H1 (cell line): ENCODE measurements at regions not wholly inside any gene's neighbourhood (a gene's known extent, or its start where the extent isn't known, plus 50 kb on each side); places are given as distances from the start of the nearest gene placed in this dataset.

Experiments
- CTCF ChIA-PET: fragments of 300-600 bp; sonication (Branson Sonifier 250); formaldehyde crosslinking; loops from one replicate; lab custom pipeline; 2021; ENCODE audit not compliant: partially characterized antibody; lab: Charles Lee
- POLR2A ChIA-PET: fragments of 300-600 bp; sonication (Branson Sonifier 250); formaldehyde crosslinking; loops from one replicate; lab custom pipeline; 2021; ENCODE audit warnings: inconsistent platforms; ENCODE audit not compliant: partially characterized antibody; lab: Charles Lee
- DNase-seq, 2 experiments: peaks; one replicate each; pipeline versions ENCODE4 v3.0.0 to v3.0.0-alpha.2; 2010 to 2022; ENCODE audit warnings: low spot score in 2 of 2, low read depth in 1 of 2, mixed read lengths in 1 of 2
- FAIRE-seq: peaks from 2 replicates; lab custom pipeline; 2011; peaks lifted over from hg19 to GRCh38; lab: Jason Lieb, UNC
- H2AFZ ChIP-seq: 2 replicates; pipeline ENCODE4 v1.8.1; 2012; ENCODE audit warnings: low read length, inconsistent platforms
- H2AK5ac ChIP-seq: 2 replicates; pipeline ENCODE4 v1.6.1; 2013; ENCODE audit warnings: low read depth, low read length
- H2BK120ac ChIP-seq: replicated peaks from 2 replicates; pipeline ENCODE3; 2013; ENCODE audit warnings: low read depth, low read length, inconsistent platforms
- H2BK12ac ChIP-seq: 2 replicates; pipeline ENCODE4 v1.6.1; 2013; ENCODE audit warnings: low read depth, low read length
- H2BK15ac ChIP-seq: 2 replicates; pipeline ENCODE4 v1.6.1; 2013; ENCODE audit warnings: low read length
- H2BK20ac ChIP-seq: 2 replicates; pipeline ENCODE4 v1.6.1; 2013; ENCODE audit warnings: low read length
- H2BK5ac ChIP-seq: 2 replicates; pipeline ENCODE4 v1.6.1; 2013; ENCODE audit warnings: low read depth, low read length
- H3K14ac ChIP-seq: 2 replicates; pipeline ENCODE4 v1.6.1; 2013; ENCODE audit warnings: inconsistent platforms; ENCODE audit not compliant: insufficient read length
- H3K18ac ChIP-seq: 2 replicates; pipeline ENCODE4 v1.6.1; 2013; ENCODE audit warnings: low read length; ENCODE audit errors: extremely low read depth
- H3K23ac ChIP-seq: 2 replicates; pipeline ENCODE4 v1.6.1; 2013; ENCODE audit warnings: inconsistent platforms; ENCODE audit not compliant: insufficient read length
- H3K23me2 ChIP-seq: 2 replicates; pipeline ENCODE4 v1.6.1; 2013; ENCODE audit warnings: low read depth, low read length
- H3K27ac ChIP-seq: 2 replicates; pipeline ENCODE4 v1.6.1; 2011; ENCODE audit warnings: low read depth, low read length, inconsistent platforms
- H3K27me3 ChIP-seq, 4 experiments: replicated peaks in 1 of 4; 1 replicate in 1 of 4; 2 replicates in 3 of 4; pipeline versions ENCODE4 v1.6.1 to v1.8.1; 2011 to 2013; ENCODE audit warnings: low read length in 3 of 4, mild to moderate bottlenecking in 3 of 4, inconsistent platforms in 2 of 4, mixed read lengths in 2 of 4, moderate library complexity in 1 of 4; ENCODE audit not compliant: control insufficient read depth in 3 of 4, insufficient read depth in 3 of 4; ENCODE audit errors: extremely low read depth in 1 of 4
- H3K36me3 ChIP-seq, 4 experiments: 2 replicates each; pipeline versions ENCODE4 v1.6.1 to v1.8.1; 2011 to 2013; ENCODE audit warnings: mild to moderate bottlenecking in 4 of 4, low read length in 3 of 4, moderate library complexity in 2 of 4, control low read depth in 1 of 4, inconsistent platforms in 1 of 4; ENCODE audit not compliant: insufficient read depth in 4 of 4, control insufficient read depth in 2 of 4
- H3K4ac ChIP-seq: replicated peaks from 2 replicates; pipeline ENCODE3; 2013; ENCODE audit warnings: low read length, low read depth, mixed read lengths, inconsistent platforms; ENCODE audit not compliant: insufficient read length
- H3K4me1 ChIP-seq, 4 experiments: replicated peaks in 1 of 4; 1 replicate in 1 of 4; 2 replicates in 3 of 4; pipeline versions ENCODE4 v1.6.1 to v1.8.1; 2011 to 2013; ENCODE audit warnings: low read length in 3 of 4, inconsistent platforms in 2 of 4, mixed read lengths in 1 of 4; ENCODE audit not compliant: insufficient read depth in 4 of 4, control insufficient read depth in 3 of 4
- H3K4me2 ChIP-seq, 2 experiments: 2 replicates each; pipeline versions ENCODE4 v1.6.1 to v1.8.1; 2011 to 2013; ENCODE audit warnings: low read depth in 2 of 2, low read length in 2 of 2, control low read depth in 1 of 2, inconsistent platforms in 1 of 2, mild to moderate bottlenecking in 1 of 2; ENCODE audit not compliant: insufficient read depth in 1 of 2
- H3K4me3 ChIP-seq, 4 experiments: fragments of 200-600, 300-600 bp in 1 of 4; sonication (generic), shearing (Covaris generic), sonication (Bioruptor Twin) in 1 of 4; 2 replicates each; pipeline versions ENCODE4 v1.5.1 to v1.8.1; 2011 to 2016; ENCODE audit warnings: low read length in 4 of 4, low read depth in 3 of 4, control low read depth in 2 of 4, inconsistent platforms in 2 of 4, mild to moderate bottlenecking in 2 of 4, mixed read lengths in 1 of 4, moderate library complexity in 1 of 4; ENCODE audit not compliant: insufficient read depth in 2 of 4; ENCODE audit errors: extremely low read depth in 1 of 4
- H3K56ac ChIP-seq: replicated peaks from 2 replicates; pipeline ENCODE3; 2013; ENCODE audit warnings: low read depth, mild to moderate bottlenecking, mixed read lengths, low read length, inconsistent platforms; ENCODE audit not compliant: insufficient read length
- H3K79me1 ChIP-seq: 2 replicates; pipeline ENCODE4 v1.6.1; 2013; ENCODE audit warnings: low read depth, low read length, control low read depth
- H3K79me2 ChIP-seq, 2 experiments: 2 replicates each; pipeline versions ENCODE4 v1.6.1 to v1.8.1; 2012 to 2013; ENCODE audit warnings: low read length in 2 of 2, mild to moderate bottlenecking in 2 of 2, inconsistent platforms in 1 of 2; ENCODE audit not compliant: insufficient read depth in 2 of 2, control insufficient read depth in 1 of 2
- H3K9ac ChIP-seq, 4 experiments: replicated peaks in 1 of 4; 1 replicate in 1 of 4; 2 replicates in 3 of 4; pipeline versions ENCODE4 v1.6.1 to v1.8.1; 2011 to 2013; ENCODE audit warnings: low read depth in 3 of 4, low read length in 3 of 4, control low read depth in 2 of 4, mild to moderate bottlenecking in 2 of 4, moderate library complexity in 2 of 4, inconsistent platforms in 1 of 4; ENCODE audit errors: extremely low read depth in 1 of 4
- H3K9me3 ChIP-seq, 2 experiments: 2 replicates each; pipeline versions ENCODE4 v1.6.1 to v1.8.1; 2012 to 2013; ENCODE audit warnings: mild to moderate bottlenecking in 2 of 2, moderate library complexity in 2 of 2, control low read depth in 1 of 2, inconsistent platforms in 1 of 2, low read depth in 1 of 2, low read length in 1 of 2, mixed read lengths in 1 of 2; ENCODE audit not compliant: insufficient read depth in 2 of 2
- H4K20me1 ChIP-seq, 2 experiments: replicated peaks in 1 of 2; 2 replicates each; pipeline versions ENCODE3 to v1.8.1; 2011 to 2013; ENCODE audit warnings: inconsistent platforms in 2 of 2, low read length in 2 of 2, mild to moderate bottlenecking in 1 of 2; ENCODE audit not compliant: insufficient read depth in 2 of 2, control insufficient read depth in 1 of 2
- H4K5ac ChIP-seq: 2 replicates; pipeline ENCODE4 v1.6.1; 2013; ENCODE audit warnings: low read length, low read depth, mixed read lengths, inconsistent platforms; ENCODE audit not compliant: insufficient read length
- H4K8ac ChIP-seq: 2 replicates; pipeline ENCODE4 v1.8.0; 2013; ENCODE audit warnings: mild to moderate bottlenecking, moderate library complexity, low read length, inconsistent platforms; ENCODE audit not compliant: insufficient read depth; ENCODE audit errors: extremely low read depth
- H4K91ac ChIP-seq: replicated peaks from 2 replicates; pipeline ENCODE3; 2013; ENCODE audit warnings: low read length, mixed read lengths, inconsistent platforms; ENCODE audit not compliant: insufficient read length
- CBX8 ChIP-seq: fragments of 300-800, 300-1000 bp; sonication (generic); IDR thresholded peaks from 2 replicates; pipeline ENCODE4 v1.7.1; 2016; ENCODE audit warnings: low read depth, low read length, borderline replicate concordance
- CREB1 ChIP-seq: IDR thresholded peaks from 2 replicates; pipeline ENCODE4 v1.6.1; 2012; ENCODE audit warnings: inconsistent platforms
- EP300 ChIP-seq, 2 experiments: IDR thresholded peaks; 1 replicate in 1 of 2; 2 replicates in 1 of 2; pipeline ENCODE4 v1.6.1; 2011 to 2012; ENCODE audit warnings: low read depth in 2 of 2, low read length in 2 of 2, mild to moderate bottlenecking in 2 of 2, borderline replicate concordance in 1 of 2, inconsistent platforms in 1 of 2, moderate library complexity in 1 of 2
- EZH2 ChIP-seq: fragments of 200-600 bp; sonication (generic); IDR thresholded peaks from 2 replicates; pipeline ENCODE4 v1.7.1; 2012; ENCODE audit warnings: low read depth, mild to moderate bottlenecking, moderate library complexity, low read length, inconsistent platforms; ENCODE audit not compliant: severe bottlenecking
- JUND ChIP-seq: IDR thresholded peaks from 2 replicates; pipeline ENCODE4 v1.6.1; 2011; ENCODE audit warnings: mild to moderate bottlenecking, improper control_type of control experiment, low read length
- KDM5A ChIP-seq: fragments of 200-600 bp; IDR thresholded peaks from 2 replicates; pipeline ENCODE4 v1.7.1; 2012; ENCODE audit warnings: mild to moderate bottlenecking, low read length, inconsistent platforms, mixed read lengths
- MAFK ChIP-seq: IDR thresholded peaks from 2 replicates; pipeline ENCODE4 v1.6.1; 2012; ENCODE audit warnings: low read depth, mild to moderate bottlenecking, improper control_type of control experiment, low read length
- NRF1 ChIP-seq: IDR thresholded peaks from 2 replicates; pipeline ENCODE4 v1.6.1; 2011; ENCODE audit warnings: mild to moderate bottlenecking, low read depth, low read length, improper control_type of control experiment
- RAD21 ChIP-seq, 2 experiments: IDR thresholded peaks in 1 of 2; conservative IDR thresholded peaks in 1 of 2; 2 replicates each; pipeline ENCODE4 v1.6.1; 2011; ENCODE audit warnings: low read depth in 2 of 2, low read length in 2 of 2, improper control_type of control experiment in 1 of 2, inconsistent platforms in 1 of 2, mild to moderate bottlenecking in 1 of 2, moderate library complexity in 1 of 2
- SP1 ChIP-seq: IDR thresholded peaks from 2 replicates; pipeline ENCODE4 v1.6.1; 2011; ENCODE audit warnings: low read depth, low read length
- TAF1 ChIP-seq: IDR thresholded peaks from 2 replicates; pipeline ENCODE4 v1.6.1; 2011; ENCODE audit warnings: mild to moderate bottlenecking, low read depth, low read length
- TAF7 ChIP-seq: optimal IDR thresholded peaks from 2 replicates; pipeline ENCODE3; 2011; ENCODE audit warnings: low read depth, mild to moderate bottlenecking, inconsistent platforms, low read length, moderate library complexity, borderline replicate concordance
- WGBS, 2 experiments: shearing (Covaris generic) in 1 of 2; methylation state at CpG; one replicate each; pipeline versions ENCODE4 v1.1.6 to v1.1.7; 2013 to 2015; ENCODE audit warnings: low lambda C conversion rate in 2 of 2, mixed read lengths in 2 of 2, inconsistent platforms in 1 of 2, low coverage in 1 of 2, missing lambda C conversion rate in 1 of 2; ENCODE audit not compliant: insufficient replicate concordance in 2 of 2, insufficient coverage in 1 of 2, insufficient read length in 1 of 2; ENCODE audit errors: extremely low coverage in 1 of 2, missing lambda C conversion rate in 1 of 2; 5-methylcytosine and 5-hydroxymethylcytosine counted together
- TF ChIP-seq, protein P1 (sequence below): IDR thresholded peaks from 2 replicates; pipeline ENCODE4 v1.6.1; 2011; ENCODE audit warnings: low read length, improper control_type of control experiment

- H3K79me2 ChIP-seq = no peaks in the 10 kb centered on the region
- ChIA-PET POLR2A (no interaction called here), CTCF (interaction anchor here (0.6 to 1.7 kb wide), 6 partner anchors 9 to 542 kb away, joined by 3 to 4 read pairs (median 4); no protein-coding TSS in a partner anchor)
- H3K4me1 ChIP-seq = no peaks in the 10 kb centered on the region
- H2BK5ac ChIP-seq = no peak overlapping the region
- H4K5ac ChIP-seq = no peak overlapping the region
- TF ChIP-seq KDM5A = no peak
- TF ChIP-seq, protein P1, sequence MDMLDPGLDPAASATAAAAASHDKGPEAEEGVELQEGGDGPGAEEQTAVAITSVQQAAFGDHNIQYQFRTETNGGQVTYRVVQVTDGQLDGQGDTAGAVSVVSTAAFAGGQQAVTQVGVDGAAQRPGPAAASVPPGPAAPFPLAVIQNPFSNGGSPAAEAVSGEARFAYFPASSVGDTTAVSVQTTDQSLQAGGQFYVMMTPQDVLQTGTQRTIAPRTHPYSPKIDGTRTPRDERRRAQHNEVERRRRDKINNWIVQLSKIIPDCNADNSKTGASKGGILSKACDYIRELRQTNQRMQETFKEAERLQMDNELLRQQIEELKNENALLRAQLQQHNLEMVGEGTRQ = no peak
- TF ChIP-seq TAF1 = no peak
- TF ChIP-seq MAFK = no peak
- no peak for TF ChIP-seq EP300 (IDR thresholded peaks at IDR 0.05; ENCODE audit: borderline replicate concordance in 1 of 2, low read depth in 2 of 2, low read length in 2 of 2)
- no peak for TF ChIP-seq JUND
- TF ChIP-seq RAD21 (IDR thresholded peaks at IDR 0.05 in 1 of 2, conservative IDR thresholded peaks at IDR 0.05 in 1 of 2; ENCODE audit: low read depth in 2 of 2, low read length in 2 of 2) = no peak
- TF ChIP-seq CBX8 = no peak
- TF ChIP-seq CREB1 = no peak
- TF ChIP-seq NRF1 = no peak
- no peak for TF ChIP-seq SP1
- TF ChIP-seq EZH2 = no peak
- TF ChIP-seq TAF7 = no peak
- H3K18ac ChIP-seq = no peak overlapping the region
- no peak overlapping the region for H2BK15ac ChIP-seq
- no peaks in the 10 kb centered on the region for H3K23me2 ChIP-seq
- H3K4ac ChIP-seq = no peak overlapping the region
- no peak overlapping the region for H4K91ac ChIP-seq
- H2AFZ ChIP-seq = no peak overlapping the region
- DNase-seq (no peak), FAIRE-seq (no peak)
- H4K8ac ChIP-seq = no peak overlapping the region
- no peaks in the 10 kb centered on the region; a peak in 1 of 8 replicates for H3K36me3 ChIP-seq
- H2BK12ac ChIP-seq = no peak overlapping the region
- no peaks in the 10 kb centered on the region for H4K20me1 ChIP-seq
- H2BK120ac ChIP-seq = no peak overlapping the region
- no peak overlapping the region for H3K23ac ChIP-seq
- 86% methylated on average over 7 of the region's 7 CpGs; no CpG with 5 or more reads in 1 of the 2 experiments for WGBS, 2 experiments
- H3K9me3 ChIP-seq = no peaks in the 10 kb centered on the region; a peak in 1 of 4 replicates
- no peak overlapping the region for H3K27ac ChIP-seq
- no peak overlapping the region for H2BK20ac ChIP-seq
- no peaks in the 10 kb centered on the region for H3K79me1 ChIP-seq
- H3K9ac ChIP-seq = no peak overlapping the region
- H3K4me2 ChIP-seq = no peak overlapping the region
- H2AK5ac ChIP-seq = no peak overlapping the region
- H3K4me3 ChIP-seq = no peak overlapping the region
- H3K14ac ChIP-seq = no peak overlapping the region
- no peaks in the 10 kb centered on the region for H3K27me3 ChIP-seq
- H3K56ac ChIP-seq = no peak overlapping the region
These were observed 270.3 kb downstream of the WDR11 start for GRCh38 chr10:121121462-121121861.
